Esophagus muscularis mucosa (tissue), 4 donors: ENCODE measurements at regions not wholly inside any gene's neighbourhood (a gene's known extent, or its start where the extent isn't known, plus 50 kb on each side); places are given as distances from the start of the nearest gene placed in this dataset.

ENCODE experiments used
- CTCF ChIP-seq, 3 experiments: fragments of 200-600 bp in 2 of 3; fragments of 450-650 bp in 1 of 3; sonication (generic) in 2 of 3; IDR thresholded peaks; one replicate each; pipeline ENCODE4 v1.5.1; 2017 to 2019; ENCODE audit warnings: antibody characterized with exemption in 3 of 3, mild to moderate bottlenecking in 2 of 3, moderate library complexity in 1 of 3
- EP300 ChIP-seq: sonication (generic); formaldehyde crosslinking; IDR thresholded peaks from one replicate; pipeline ENCODE4 v1.6.1; 2017; ENCODE audit warnings: antibody characterized with exemption
- POLR2A ChIP-seq: fragments of 450-650 bp; IDR thresholded peaks from one replicate; pipeline ENCODE4 v1.6.1; 2017; ENCODE audit warnings: antibody characterized with exemption, moderate library complexity, mild to moderate bottlenecking, low read depth
- POLR2AphosphoS5 ChIP-seq, 2 donors: sonication (generic); formaldehyde crosslinking; IDR thresholded peaks; one replicate each; pipeline ENCODE4 v1.6.1; 2017; ENCODE audit warnings: antibody characterized with exemption in 2 of 2

- TF ChIP-seq CTCF (IDR thresholded peaks at IDR 0.05) (no peak), POLR2A (no peak), EP300 (no peak), POLR2AphosphoS5 (IDR thresholded peaks at IDR 0.05) (no peak)
These were observed 850.6 kb upstream of the CHAC2 start for GRCh38 chr2:52916981-52917380.
